NCI-H446 treated with DMSO at 0.1 percent for 48 hours (cell line): ENCODE measurements at regions not wholly inside any gene's neighbourhood (a gene's known extent, or its start where the extent isn't known, plus 50 kb on each side); places are given as distances from the start of the nearest gene placed in this dataset.
"Not testable (repeated sequence)": the region's sequence is repeated elsewhere in the genome, so short reads cannot be mapped to it uniquely, and the experiment has no call there.

Source experiments
- DNase-seq: peaks from one replicate; lab custom pipeline; 2025; lab: John Stamatoyannopoulos, UW

GRCh38 chr3:173342679-173343078 lies 54.9 kb upstream of the NLGN1 start:
- no peak for DNase-seq

DNA sequence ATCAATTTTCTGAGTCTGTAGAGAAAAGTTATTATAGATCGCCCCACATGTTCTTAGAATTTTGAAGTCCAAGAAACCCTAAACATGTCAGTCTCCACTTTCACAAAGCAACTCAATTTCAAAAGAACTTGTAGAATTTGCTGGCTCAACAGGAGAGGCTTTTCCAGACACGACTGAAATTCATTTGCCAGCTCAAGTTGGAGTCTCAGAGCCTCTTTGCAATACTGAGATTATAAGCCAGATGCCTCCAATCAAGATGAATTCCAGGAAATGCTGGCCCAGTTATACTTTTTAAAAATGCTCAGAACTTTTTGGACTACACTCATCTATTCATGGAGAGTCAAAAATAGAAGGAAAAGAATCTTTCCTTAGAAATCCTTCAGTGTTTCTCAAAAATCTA lies 56.9 kb upstream of the NLGN1 start:
- no peak for DNase-seq

DNA sequence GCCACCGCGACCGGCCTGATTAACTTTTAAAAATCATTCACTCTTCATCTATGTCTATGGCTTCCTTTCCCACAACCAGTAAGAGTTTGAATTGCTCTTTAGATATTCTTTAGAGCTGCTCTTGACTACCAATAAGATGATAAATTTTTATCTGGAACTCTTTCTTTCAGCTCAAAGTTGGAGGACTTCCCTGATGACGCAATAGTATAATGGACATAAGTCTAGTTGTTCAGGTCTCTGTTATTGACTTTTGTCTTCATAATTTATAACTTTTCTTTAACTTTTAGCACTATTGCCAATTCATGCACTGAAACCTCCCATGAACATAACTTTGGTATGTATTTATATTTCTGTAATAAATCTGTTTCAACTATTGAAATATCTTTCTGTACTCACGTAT lies 61.3 kb upstream of the NLGN1 start:
- DNase-seq, result no peak

- DNase-seq, result no peak
Measured at GRCh38 chr3:173306110-173306509, 91.4 kb upstream of the NLGN1 start.

GRCh38 chr3:173304182-173304800 lies 93.3 kb upstream of the NLGN1 start:
- no peak for DNase-seq

DNA sequence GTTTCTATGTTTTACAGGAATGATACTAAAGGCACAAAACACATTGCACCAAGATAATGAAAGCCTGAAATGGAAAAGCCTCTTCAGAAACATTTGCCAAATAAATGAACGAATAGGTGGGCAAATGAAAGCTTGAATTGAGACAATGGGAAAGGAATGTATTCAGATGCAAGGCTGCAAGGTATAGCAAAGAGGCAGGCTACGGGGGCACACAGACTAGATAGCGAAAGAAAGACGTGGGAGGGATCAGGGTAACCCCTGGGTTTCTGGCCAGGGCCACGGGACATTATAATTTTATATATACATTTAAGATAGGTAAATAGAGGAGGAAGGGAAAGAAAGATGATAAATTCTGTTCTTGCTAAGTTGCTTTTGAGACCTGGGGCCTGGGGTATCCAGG lies 95.9 kb upstream of the NLGN1 start:
- no peak for DNase-seq

DNA sequence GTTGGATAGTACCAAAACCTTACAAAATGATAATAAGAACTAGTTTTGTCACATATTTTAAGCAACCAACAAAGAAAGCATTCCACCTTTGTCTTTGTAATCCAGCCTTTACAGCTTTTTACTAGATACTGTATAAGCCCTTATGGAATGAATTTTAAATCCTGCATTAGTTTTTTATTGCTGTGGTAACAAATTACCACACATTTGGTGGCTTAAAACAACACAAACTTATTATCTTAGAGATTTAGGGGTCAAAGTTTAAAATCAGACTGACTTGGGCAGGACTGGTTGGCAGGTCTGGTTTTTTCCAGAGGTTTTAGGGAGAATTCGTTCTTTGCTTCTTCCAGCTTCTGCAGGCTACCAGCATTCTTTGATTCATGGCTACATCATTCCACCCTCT lies 108.5 kb upstream of the NLGN1 start:
- no peak for DNase-seq

DNA sequence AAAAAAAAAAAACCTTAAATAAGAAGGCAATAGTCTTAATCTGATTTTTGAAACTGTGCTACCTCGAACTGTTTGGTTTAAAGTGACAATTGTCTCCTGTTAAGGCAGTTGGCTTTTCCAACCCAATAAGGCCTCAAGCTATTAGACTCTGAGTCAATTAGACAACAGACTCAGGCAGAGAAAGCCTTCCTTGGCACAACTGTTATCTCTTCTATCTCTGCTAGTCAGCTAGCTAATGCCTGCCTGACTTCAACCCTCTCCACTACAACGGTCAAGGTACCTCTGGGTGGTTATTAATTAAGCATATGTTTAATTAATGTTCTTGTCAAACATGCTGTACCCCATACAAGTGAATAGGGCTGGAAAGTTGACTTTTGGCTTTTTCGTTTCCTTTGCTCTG lies 110.2 kb upstream of the NLGN1 start:
- DNase-seq, result no peak

- DNase-seq, result not testable (repeated sequence)
Measured at GRCh38 chr3:173286507-173286906, 111.0 kb upstream of the NLGN1 start.

DNA sequence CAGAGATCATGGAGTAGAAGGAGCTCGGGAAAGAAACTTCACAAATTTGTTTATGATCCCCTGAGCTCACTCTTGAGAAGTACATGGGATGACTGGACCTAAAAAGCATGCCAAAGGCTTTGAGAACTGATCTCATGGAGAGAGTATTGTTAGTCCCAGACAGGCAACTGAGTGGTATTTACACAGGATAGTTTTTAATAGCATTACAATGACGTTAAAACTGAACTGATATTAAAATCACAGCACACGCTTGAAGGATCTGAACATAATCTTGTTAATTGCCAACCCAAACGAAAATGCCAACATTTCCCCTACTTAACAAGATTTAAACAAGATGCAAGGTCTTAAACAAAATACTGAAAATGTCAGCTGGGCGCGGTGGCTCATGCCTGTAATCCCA lies 113.2 kb upstream of the NLGN1 start:
- DNase-seq, result no peak

DNA sequence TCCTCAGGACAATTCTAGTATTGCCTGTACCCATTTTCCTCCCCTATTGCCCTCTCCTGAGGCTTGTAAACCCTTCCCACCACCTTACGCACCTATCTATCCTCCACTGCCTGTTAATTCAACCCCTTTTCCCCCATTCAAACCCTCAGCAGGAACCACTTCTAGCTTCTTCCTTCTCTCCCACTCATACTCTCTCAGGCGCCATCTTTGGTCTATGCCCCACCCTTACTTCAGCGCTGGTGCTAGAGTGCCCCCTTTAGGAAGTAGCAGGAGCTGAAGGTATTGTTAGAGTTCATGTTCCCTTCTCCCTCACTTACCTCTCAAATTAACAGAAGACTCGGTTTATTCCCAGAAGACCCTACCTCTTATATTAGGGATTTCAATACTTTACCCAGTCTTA lies 121.8 kb upstream of the NLGN1 start:
- no peak for DNase-seq

DNA sequence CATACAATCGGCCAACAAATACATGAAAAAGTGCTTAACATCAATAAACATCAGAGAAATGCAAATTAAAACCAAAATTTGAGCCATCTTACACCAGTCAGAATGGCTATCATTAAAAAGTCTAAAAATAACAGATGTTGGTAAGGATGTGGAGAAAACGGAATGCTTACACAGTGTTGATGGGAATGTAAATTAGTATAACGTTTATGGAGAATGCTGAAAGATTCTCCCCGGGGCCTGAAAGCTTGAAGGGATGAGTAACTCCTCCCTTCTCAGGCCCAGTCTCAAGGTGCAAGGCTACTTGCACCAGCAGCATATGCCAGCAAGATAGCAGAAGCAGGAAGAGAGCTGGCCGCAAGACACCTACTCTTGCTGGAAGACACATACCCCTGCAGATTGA lies 123.7 kb upstream of the NLGN1 start:
- DNase-seq, result no peak

- no peak for DNase-seq
Measured at GRCh38 chr3:173268781-173269180, 127.7 kb upstream of the SPATA16 start.

DNA sequence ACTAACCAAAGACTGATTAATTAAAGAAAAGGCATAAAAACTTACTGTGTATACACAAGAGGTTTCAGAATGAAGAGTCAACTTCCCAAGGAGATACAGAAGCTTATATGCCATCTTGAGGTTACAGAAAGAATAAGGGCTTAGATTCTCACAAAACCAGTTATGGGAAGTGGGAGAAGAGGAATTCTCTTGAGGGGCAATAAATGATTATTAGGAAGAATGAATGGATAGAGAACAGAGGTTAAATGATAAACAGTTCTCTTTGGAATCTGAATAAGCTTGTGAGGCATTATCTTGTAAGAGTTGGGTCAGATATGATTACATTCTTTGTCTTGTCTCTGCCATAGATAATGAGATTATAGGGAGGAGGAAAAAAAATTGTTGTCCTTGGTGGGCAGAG lies 126.7 kb upstream of the SPATA16 start:
- no peak for DNase-seq

DNA sequence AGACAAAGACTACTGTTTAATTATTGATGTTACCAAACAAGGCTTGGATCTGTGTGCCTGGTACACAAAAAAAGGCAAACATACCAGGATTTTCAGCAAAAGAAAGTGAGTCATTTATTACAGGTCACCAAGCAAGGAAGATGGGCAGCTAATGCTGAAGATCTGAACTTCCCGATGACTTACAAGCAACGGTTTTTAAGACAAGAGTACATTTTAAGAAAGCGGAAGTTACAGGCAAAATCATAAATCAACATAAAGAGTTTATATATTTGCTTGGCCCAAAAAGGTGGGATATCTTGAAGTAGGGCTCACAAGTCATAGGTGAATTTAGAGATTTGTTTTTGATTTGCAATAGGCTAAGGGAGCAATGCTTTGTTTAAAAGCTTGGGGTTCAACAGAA lies 125.4 kb upstream of the SPATA16 start:
- no peak for DNase-seq

DNA sequence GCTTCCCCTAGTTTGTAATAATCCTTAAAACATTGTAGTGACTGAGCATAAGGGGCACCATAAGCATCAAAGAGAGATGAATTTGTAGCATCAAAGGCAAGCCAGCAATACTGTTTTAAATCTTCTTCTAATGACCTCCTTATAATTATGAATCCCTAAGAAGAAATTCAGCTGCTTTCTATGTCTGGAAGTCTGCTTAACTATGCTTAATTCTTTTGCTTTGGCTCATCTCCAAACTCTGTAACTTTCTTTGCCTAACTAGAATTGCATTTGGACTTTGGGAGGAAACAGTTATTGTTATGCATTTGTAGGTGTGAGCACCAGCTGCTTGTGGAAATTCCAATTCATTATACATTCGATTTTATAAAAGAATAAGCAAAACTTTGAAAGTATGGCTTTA lies 117.7 kb upstream of the SPATA16 start:
- DNase-seq, result no peak

GRCh38 chr3:173257797-173258196 lies 116.8 kb upstream of the SPATA16 start:
- DNase-seq, result no peak

- DNase-seq, result no peak
Measured at GRCh38 chr3:173255555-173255954, 114.5 kb upstream of the SPATA16 start.

- DNase-seq, result no peak
Measured at GRCh38 chr3:173253471-173253870, 112.4 kb upstream of the SPATA16 start.

DNA sequence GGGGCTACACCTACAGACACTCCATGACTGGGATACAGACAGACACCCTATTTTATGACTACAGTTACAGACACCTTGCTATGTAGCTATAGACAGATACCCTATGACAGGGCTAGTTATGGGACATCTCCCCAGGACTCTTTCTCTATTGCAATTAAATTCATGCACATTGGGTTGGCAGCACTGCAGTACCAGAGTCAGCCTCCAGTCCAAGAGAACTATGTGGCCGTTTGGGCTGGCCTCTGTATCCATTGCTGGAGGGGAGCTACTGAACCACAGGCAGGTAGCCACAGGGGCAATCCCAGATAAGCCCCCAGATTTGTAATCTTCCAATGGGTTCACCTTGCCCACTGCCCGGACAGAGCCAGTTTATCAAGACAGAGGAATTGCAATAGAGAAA lies 108.4 kb upstream of the SPATA16 start:
- DNase-seq, result no peak

DNA sequence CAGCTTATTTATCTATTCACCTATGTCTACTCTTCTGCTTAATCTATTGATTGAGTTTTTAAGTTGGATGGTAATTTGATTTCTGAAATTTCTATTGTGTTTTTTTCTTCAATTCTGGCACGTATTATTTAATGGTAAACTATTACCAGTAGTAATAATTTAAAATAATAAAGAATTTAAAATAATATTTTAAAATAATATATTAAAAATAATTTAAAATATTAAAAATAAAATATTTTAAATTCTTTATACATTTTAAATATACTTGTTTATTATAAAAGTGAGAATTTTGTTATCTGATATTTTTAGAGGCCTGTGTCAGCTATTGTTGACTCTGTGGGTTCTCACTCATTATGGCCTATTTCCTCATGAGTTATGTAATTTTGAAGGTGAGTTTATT lies 100.7 kb upstream of the SPATA16 start:
- DNase-seq, result no peak

DNA sequence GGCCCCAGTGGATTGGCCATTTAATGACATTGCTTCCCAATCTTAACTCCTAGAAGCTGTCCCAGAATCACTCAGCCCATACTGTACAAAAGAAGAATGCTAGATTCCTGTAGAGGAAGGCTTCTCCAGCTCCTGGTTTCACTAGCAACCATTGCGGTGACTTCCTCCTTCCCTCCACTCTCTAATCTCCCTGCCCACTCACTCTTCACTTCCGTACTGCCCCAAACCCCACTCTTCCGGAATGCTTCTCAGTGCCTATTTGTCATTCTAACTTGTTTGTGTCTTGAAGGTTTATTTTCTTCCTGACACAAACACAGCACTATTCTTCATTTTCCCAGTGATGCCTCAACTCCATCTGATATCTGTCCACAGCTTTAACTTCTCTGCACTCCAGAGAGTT lies 97.1 kb upstream of the SPATA16 start:
- DNase-seq, result no peak

DNA sequence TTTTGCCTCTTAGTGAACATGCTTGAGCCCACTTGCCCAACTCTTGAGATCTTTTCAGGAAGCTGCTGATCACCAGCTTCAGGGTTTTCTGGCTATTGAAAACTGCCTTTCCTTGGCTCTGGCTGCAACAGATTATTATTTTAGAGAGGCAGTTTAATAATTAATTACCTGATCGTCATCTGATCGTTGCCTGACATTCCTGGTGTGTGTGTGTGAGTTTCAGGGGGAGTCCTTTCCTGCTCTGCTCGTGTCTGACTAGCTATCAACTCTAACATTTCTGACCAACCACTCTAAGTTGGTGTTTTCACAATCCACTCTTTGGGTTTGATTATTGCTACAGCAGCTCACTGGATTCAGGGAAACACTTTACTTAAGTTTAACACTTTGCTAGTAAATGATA lies 84.3 kb upstream of the SPATA16 start:
- no peak for DNase-seq

GRCh38 chr3:173221010-173221409 lies 80.0 kb upstream of the SPATA16 start:
- DNase-seq, result no peak

DNA sequence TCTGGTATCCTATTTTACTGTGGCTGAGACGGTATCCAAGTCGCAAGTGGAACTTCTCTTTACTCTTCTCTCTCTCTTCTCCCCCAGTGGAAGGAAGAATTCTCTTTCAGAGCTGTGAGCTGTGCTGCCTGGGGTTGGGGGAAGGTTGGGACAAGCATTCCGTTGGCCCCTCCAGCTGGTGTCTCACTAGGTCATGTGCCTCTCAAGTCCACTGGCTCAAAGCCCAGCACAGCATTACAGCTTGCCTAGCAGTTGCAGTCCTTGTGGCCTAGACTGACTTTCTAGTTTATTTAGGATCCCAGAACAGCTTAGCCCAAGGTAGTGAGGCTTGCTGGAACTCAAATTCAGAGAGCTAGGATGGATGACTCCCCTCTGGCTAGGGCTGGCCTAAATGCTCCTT lies 76.1 kb upstream of the SPATA16 start:
- peak; percentile 84 for DNase-seq
